CD4-positive, alpha-beta memory T cell (primary cell): ENCODE measurements at regions not wholly inside any gene's neighbourhood (a gene's known extent, or its start where the extent isn't known, plus 50 kb on each side); places are given as distances from the start of the nearest gene placed in this dataset.

Source experiments
- CTCF ChIA-PET: fragments of 350-600 bp; sonication (Branson Sonifier 250); formaldehyde crosslinking; loops from one replicate; lab custom pipeline; 2021; ENCODE audit warnings: inconsistent platforms; ENCODE audit not compliant: partially characterized antibody; lab: Charles Lee
- POLR2A ChIA-PET: fragments of 350-600 bp; sonication (Branson Sonifier 250); formaldehyde crosslinking; loops from one replicate; lab custom pipeline; 2021; ENCODE audit not compliant: partially characterized antibody; lab: Charles Lee
- DNase-seq, 5 donors: peaks; one replicate each; pipeline versions ENCODE4 v3.0.0 to v3.0.0-alpha.2; 2020 to 2022; ENCODE audit warnings: mixed read lengths in 1 of 5
- H3K27ac ChIP-seq: one replicate; pipeline ENCODE4 v1.7.0; 2013; ENCODE audit warnings: low read depth, low read length
- H3K27me3 ChIP-seq: 2 replicates; pipeline ENCODE4 v1.7.0; 2013; ENCODE audit warnings: mild to moderate bottlenecking, low read length, moderate library complexity; ENCODE audit not compliant: insufficient read depth
- H3K36me3 ChIP-seq: 2 replicates; pipeline ENCODE4 v1.7.0; 2013; ENCODE audit warnings: mild to moderate bottlenecking, low read length, moderate library complexity; ENCODE audit not compliant: insufficient read depth
- H3K4me1 ChIP-seq: 2 replicates; pipeline ENCODE4 v1.7.0; 2013; ENCODE audit warnings: mild to moderate bottlenecking, low read length, moderate library complexity; ENCODE audit not compliant: insufficient read depth
- H3K4me3 ChIP-seq, 2 donors: one replicate each; pipeline ENCODE4 v1.7.0; 2013; ENCODE audit warnings: low read length in 2 of 2, mild to moderate bottlenecking in 1 of 2
- H3K9me3 ChIP-seq, 2 donors: one replicate each; pipeline ENCODE4 v1.7.0; 2013; ENCODE audit warnings: low read length in 2 of 2, control low read depth in 1 of 2; ENCODE audit not compliant: control insufficient read depth in 1 of 2
- H3K27ac Mint-ChIP-seq, 7 donors: one replicate each; pipeline ENCODE4 v1.8.0; 2020 to 2021; ENCODE audit warnings: mixed read lengths in 7 of 7, mild to moderate bottlenecking in 6 of 7, inconsistent platforms in 3 of 7, moderate library complexity in 3 of 7
- H3K27me3 Mint-ChIP-seq, 2 donors: one replicate each; pipeline ENCODE4 v1.8.0; 2020 to 2021; ENCODE audit warnings: mixed read lengths in 2 of 2
- H3K36me3 Mint-ChIP-seq, 2 donors: one replicate each; pipeline ENCODE4 v1.8.0; 2020 to 2021; ENCODE audit warnings: mixed read lengths in 2 of 2, inconsistent platforms in 1 of 2, mild to moderate bottlenecking in 1 of 2
- H3K4me1 Mint-ChIP-seq, 4 donors: one replicate each; pipeline ENCODE4 v1.8.0; 2020 to 2021; ENCODE audit warnings: mixed read lengths in 4 of 4, mild to moderate bottlenecking in 1 of 4
- H3K4me3 Mint-ChIP-seq, 8 donors: one replicate each; pipeline ENCODE4 v1.8.0; 2020 to 2021; ENCODE audit warnings: mixed read lengths in 8 of 8, mild to moderate bottlenecking in 7 of 8, moderate library complexity in 6 of 8, inconsistent platforms in 3 of 8
- H3K9me3 Mint-ChIP-seq, 8 donors: one replicate each; pipeline ENCODE4 v1.8.0; 2020 to 2021; ENCODE audit warnings: mixed read lengths in 8 of 8, mild to moderate bottlenecking in 5 of 8, inconsistent platforms in 3 of 8, moderate library complexity in 1 of 8
- intact Hi-C: fragments of 100-400 bp; cut with micrococcal nuclease; formaldehyde crosslinking; loops from one replicate; pipeline ENCODE4 v1.15.1; 2023

DNA sequence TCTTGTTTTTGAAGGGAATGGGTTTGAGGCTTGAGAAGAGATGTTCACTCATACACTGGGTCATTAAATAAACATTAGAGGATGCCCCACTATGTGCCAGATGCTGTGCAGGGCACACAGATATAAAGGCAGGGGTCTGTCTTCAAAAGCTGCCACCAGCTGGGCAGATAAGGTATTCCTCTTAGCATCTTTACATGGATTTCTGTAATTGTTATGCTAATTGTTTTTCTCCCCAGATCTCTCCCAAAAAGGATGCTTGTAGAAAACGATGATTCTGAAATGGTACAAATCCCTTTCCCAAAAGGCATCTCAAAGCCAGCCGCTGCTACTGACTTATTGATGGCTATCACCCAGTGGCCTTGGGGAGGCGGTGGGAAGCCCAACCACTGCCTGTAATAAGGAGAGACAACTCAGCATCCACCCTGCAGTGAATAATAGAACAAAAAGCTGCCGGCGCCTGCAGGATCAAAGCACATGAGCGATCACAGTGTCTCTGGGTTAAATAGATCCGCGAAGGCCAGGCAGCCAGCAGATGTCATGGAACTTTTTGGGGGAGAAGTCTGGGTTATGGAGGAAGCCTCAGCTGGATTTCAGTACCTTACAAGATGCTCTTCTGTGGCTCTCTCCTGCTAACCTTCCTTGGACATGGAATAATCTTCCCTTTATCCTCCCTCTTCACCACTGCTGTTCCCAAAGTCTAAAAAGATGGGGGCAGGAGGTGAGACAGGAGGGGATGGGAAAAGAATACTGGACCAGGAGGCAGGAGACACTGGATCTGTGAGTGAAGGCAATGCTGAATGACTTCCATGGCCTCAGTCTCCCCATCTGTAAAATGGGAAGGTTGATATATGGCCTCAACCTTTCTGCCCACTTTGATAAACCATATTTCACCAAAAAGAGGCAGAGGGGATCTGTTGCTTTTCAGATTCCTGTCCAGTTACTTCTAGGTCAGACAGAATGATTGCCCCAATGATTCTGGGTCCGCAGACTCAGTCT, 54.8 kb upstream of the CD34 start:
- Mint-ChIP-seq H3K27ac (no peak overlapping the region), H3K4me1 (peaks cover 4 to 15% (median 9%) of the 10 kb centered on the region in 4 donors), H3K27me3 (peaks cover 7 to 18% of the 10 kb centered on the region in 2 donors), H3K4me3 (peak overlapping the region in 1 of 8 donors; percentile 43), H3K9me3 (no peaks in the 10 kb centered on the region), H3K36me3 (no peaks in the 10 kb centered on the region)
- intact Hi-C loops, result no loop called here
- Histone ChIP-seq H3K4me3 (no peak overlapping the region), H3K4me1 (peaks cover 11% of the 10 kb centered on the region), H3K27ac (no peak overlapping the region), H3K9me3 (no peaks in the 10 kb centered on the region), H3K27me3 (no peaks in the 10 kb centered on the region), H3K36me3 (no peaks in the 10 kb centered on the region)
- CTCF ChIA-PET, result interaction anchor here (1.1 to 6.9 kb wide), 5 partner anchors 30 to 267 kb away, joined by 3 to 119 read pairs (median 3); no protein-coding TSS in a partner anchor
- POLR2A ChIA-PET, result interaction anchor here (3.3 kb wide), 1 partner anchor 96 kb away, joined by 18 read pairs; no protein-coding TSS in a partner anchor
- no peak for DNase-seq

DNA sequence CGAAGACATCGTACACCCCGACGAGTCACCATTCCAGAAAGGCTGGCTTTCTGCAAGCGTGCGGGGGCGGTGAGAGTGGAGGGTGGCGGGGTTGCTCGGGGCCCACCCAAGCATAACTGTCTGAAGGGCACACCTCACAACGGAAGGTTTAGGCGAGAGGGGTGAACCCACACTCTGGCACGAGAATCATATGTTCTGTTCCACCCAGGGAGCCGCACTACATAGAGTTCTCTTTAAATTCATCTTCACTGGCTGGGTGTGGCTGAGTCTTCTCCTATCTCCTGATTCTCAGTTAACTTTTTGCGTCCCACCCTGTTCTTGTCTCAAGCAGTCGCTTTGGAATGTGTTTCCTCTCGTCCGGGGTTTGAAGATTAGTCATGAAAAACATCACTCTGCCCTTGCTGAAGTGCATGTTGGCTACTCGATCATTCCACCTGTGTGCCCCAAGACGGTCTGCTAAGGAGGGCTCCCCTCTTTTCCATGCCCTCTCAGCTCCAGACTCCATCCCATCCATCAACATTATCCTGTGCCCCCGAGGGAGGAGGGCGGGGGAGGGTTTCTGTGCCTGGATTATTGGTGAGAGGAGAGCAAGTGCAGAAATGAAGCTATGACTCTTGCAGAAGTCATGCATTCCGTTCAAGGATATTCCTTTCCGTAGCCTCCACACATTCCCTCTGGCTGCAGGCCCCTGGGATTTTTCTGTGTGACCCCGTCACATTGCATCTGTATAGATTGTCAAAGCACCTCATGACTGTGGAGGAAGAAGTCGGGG, 53.5 kb upstream of the CD34 start:
- Mint-ChIP-seq H3K27ac (peak overlapping the region in 1 of 7 donors; percentile 60), H3K36me3 (no peaks in the 10 kb centered on the region), H3K9me3 (no peaks in the 10 kb centered on the region), H3K27me3 (peaks cover 18 to 27% of the 10 kb centered on the region in 2 donors), H3K4me1 (peaks cover 4 to 22% (median 14%) of the 10 kb centered on the region in 4 donors), H3K4me3 (peak overlapping the region; percentile 15 to 77 (median 61))
- Histone ChIP-seq H3K36me3 (no peaks in the 10 kb centered on the region), H3K9me3 (no peaks in the 10 kb centered on the region), H3K27ac (no peak overlapping the region), H3K4me3 (no peak overlapping the region), H3K4me1 (peaks cover 16% of the 10 kb centered on the region), H3K27me3 (peaks cover 11% of the 10 kb centered on the region)
- DNase-seq, result no peak
- ChIA-PET POLR2A (interaction anchor here (3.0 to 3.3 kb wide), 2 partner anchors 79 to 95 kb away, joined by 18 to 28 read pairs; no protein-coding TSS in a partner anchor), CTCF (interaction anchor here (0.7 to 6.9 kb wide), 18 partner anchors 8 to 386 kb away, joined by 3 to 119 read pairs (median 10); no protein-coding TSS in a partner anchor)
- intact Hi-C loops, result no loop called here

DNA sequence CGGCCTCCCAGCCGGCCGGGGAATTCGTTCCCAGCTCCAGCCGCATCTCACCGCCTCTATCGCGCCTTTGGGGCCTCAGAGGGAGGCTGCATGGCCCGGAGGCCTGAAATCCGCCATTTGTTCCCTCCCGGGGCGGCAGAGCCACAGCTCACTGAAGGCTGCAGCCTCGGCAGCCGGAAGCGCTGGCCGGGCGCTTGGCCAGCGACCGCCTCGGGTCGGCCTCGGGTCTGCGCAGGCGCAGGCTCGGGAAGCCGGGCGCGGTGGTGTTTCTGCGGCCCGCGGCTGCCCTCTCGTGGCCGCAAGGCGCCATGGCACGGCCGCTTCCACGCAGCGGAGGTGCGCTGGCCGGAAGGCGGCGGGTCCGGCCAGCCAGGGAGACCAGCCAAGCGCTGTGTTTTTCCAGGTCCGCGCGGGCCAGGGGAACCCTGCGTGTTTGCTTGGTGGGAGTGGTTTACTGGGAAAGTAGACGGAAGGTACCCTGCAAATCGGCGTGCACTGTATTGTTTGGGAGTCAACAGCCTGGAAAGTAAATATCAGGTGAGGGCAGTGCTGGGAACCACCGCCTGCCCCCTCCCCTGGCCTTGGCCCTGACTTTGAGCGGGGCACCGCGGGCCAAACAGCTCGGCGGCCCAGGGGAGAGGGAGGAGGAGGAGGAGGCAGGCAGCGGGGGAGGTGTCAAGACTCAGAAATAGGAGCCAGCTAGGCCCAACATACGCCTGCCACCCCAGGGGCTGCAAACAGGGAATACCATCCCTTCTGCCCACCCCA, 52.7 kb upstream of the CD34 start:
- Mint-ChIP-seq H3K27me3 (peaks cover 19 to 27% of the 10 kb centered on the region in 2 donors), H3K4me3 (peak overlapping the region; percentile 81 to 93 (median 87)), H3K27ac (peak overlapping the region in 2 of 7 donors; percentile 17 to 33), H3K36me3 (no peaks in the 10 kb centered on the region), H3K9me3 (no peaks in the 10 kb centered on the region), H3K4me1 (peaks cover 4 to 22% (median 14%) of the 10 kb centered on the region in 4 donors)
- peak; percentile 66 to 85 (median 80) for DNase-seq
- Histone ChIP-seq H3K9me3 (no peaks in the 10 kb centered on the region), H3K4me1 (peaks cover 21% of the 10 kb centered on the region), H3K27ac (peak overlapping the region; percentile 48), H3K4me3 (peak overlapping the region; percentile 27 to 86), H3K27me3 (peaks cover 14% of the 10 kb centered on the region), H3K36me3 (no peaks in the 10 kb centered on the region)
- intact Hi-C loops, result loop anchor here (1.0 kb wide), 3 partner anchors 78 to 166 kb away; no protein-coding TSS in a partner anchor
- CTCF ChIA-PET, result interaction anchor here (0.7 to 6.9 kb wide), 34 partner anchors 9 to 386 kb away, joined by 3 to 119 read pairs (median 6); no protein-coding TSS in a partner anchor
- POLR2A ChIA-PET, result interaction anchor here (1.0 to 3.3 kb wide), 9 partner anchors 12 to 166 kb away, joined by 3 to 28 read pairs (median 5); no protein-coding TSS in a partner anchor

DNA sequence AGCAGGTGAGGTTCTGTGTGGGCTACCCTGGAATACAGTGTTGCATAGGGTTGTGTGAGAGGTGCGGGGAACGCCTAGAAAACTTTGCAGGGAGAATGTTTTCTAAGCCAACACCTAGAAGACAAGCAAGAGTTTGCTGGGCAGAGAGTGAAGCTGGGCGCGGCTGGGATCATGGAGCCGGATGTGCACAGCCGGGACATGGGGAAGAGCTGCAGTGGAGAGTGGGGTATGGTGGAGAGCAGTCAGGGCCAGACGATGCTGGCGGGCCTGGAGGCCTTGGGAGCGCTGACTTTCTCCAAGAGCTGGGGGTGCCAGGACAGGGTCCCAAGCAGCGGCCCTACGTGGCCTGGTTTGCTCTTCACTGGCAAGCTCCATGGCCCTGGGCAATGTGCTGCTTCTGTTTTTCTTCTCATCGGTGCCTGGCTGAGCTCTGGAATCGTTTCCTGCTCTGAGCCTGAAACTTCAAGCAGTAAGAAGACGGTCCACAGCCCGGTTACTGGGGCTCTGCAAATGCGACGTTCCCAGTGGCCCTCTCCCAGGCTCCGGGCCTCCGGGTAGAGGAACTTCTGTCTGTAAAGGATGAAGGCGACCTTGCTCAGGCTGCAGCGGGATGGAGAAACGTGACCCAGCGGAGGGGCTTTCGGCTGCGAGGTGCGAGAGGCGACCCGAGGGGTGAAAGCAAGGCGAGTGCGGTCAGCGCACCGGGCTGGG, 51.9 kb upstream of the CD34 start:
- H3K9me3 Mint-ChIP-seq, result no peaks in the 10 kb centered on the region
- H3K27me3 ChIP-seq, result peaks cover 15% of the 10 kb centered on the region
- H3K36me3 Mint-ChIP-seq, result no peaks in the 10 kb centered on the region
- peak in 1 of 5 donors; percentile 35 for DNase-seq
- POLR2A ChIA-PET, result interaction anchor here (1.0 to 3.3 kb wide), 9 partner anchors 11 to 165 kb away, joined by 3 to 28 read pairs (median 5); no protein-coding TSS in a partner anchor
- no peaks in the 10 kb centered on the region for H3K36me3 ChIP-seq
- H3K4me1 Mint-ChIP-seq, result peaks cover 4 to 22% (median 14%) of the 10 kb centered on the region in 4 donors
- H3K27ac ChIP-seq, result peak overlapping the region; percentile 48
- peaks cover 22% of the 10 kb centered on the region for H3K4me1 ChIP-seq
- intact Hi-C loops, result loop anchor here (1.0 kb wide), 3 partner anchors 78 to 166 kb away; no protein-coding TSS in a partner anchor
- CTCF ChIA-PET, result interaction anchor here (0.7 to 6.9 kb wide), 34 partner anchors 9 to 385 kb away, joined by 3 to 119 read pairs (median 6); no protein-coding TSS in a partner anchor
- H3K4me3 Mint-ChIP-seq, result peak overlapping the region; percentile 81 to 93 (median 87)
- peak overlapping the region in 6 of 7 donors; percentile 33 to 69 (median 62) for H3K27ac Mint-ChIP-seq
- peak overlapping the region; percentile 27 to 86 for H3K4me3 ChIP-seq
- H3K9me3 ChIP-seq, result no peaks in the 10 kb centered on the region
- peaks cover 24 to 34% of the 10 kb centered on the region in 2 donors for H3K27me3 Mint-ChIP-seq
